ENCODE measurements at regions not wholly inside any gene's neighbourhood (a gene's known extent, or its start where the extent isn't known, plus 50 kb on each side); places are given as distances from the start of the nearest gene placed in this dataset.
"Not testable (repeated sequence)": the region's sequence is repeated elsewhere in the genome, so short reads cannot be mapped to it uniquely, and the experiment has no call there.

GRCh38 chr6:21772884-21773575 lies 179.5 kb downstream of the SOX4 start:
- no peak for DNase-seq (ENCODE audit: low spot score)

GRCh38 chr6:21773576-21773968 lies 180.0 kb downstream of the SOX4 start:
- DNase-seq (ENCODE audit: low spot score), result no peak

GRCh38 chr6:21777846-21778245 lies 184.3 kb downstream of the SOX4 start:
- no peak for DNase-seq (ENCODE audit: low spot score)

DNA sequence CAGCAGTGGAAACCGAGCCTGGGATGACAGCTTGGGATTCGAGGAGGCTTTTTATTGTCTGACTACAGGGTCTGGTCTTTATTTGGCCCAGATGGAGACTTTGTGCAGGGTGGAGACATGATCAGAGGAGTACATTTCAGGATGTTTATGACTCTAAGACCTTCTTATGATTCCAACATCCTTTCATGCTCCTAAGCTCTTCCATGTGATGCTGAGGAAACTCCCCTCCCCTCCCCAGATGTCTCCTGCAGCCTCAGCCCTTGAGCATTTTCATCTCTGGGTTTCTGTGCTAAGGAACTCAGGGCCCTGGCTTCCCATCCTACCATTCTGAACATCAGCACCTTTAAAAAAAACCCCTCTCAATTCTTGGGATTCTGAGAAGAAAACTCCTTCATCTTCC lies 186.6 kb downstream of the SOX4 start:
- no peak for DNase-seq (ENCODE audit: low spot score)

- DNase-seq (ENCODE audit: low spot score), result no peak
Measured at GRCh38 chr6:21780679-21781078, 187.1 kb downstream of the SOX4 start.

DNA sequence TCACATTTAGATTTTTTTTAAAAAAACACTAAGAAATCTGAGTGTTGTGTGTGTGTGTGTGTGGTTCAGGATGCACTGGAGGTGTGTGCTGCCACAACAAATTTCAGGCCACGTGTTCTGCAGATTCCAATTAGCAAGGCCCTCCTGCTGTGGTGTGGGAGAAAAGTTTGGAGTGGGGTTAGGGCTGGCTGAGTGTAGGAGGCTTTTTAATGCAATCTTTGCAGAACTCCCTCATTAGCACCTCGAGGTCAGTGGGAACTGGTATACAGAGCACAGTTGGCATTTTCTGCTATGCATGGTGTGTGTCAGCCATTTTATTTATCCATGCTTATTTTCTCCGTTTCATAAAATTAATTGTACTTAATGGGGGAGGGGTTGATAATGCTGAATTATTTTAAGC lies 187.6 kb downstream of the SOX4 start:
- DNase-seq (ENCODE audit: low spot score), result no peak

- no peak for DNase-seq (ENCODE audit: low spot score)
Measured at GRCh38 chr6:21785164-21785563, 191.6 kb downstream of the SOX4 start.

DNA sequence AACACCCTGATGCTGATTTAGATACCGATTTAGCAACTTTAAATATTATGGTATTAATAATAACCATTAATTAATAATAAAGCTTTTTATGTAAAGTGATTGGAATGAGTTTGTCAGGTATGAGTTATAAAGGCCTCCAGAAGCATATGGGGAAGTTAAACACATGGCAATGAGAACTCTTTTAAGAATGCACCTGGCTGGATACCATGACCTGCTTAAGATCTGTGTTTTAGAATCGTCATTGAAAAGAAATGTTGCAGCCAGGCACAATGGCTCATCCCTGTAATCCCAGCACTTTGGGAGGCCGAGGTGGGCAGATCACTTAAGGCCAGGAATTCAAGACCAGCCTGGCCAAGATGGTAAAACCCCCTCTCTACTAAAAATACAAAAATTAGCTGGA lies 197.5 kb downstream of the SOX4 start:
- DNase-seq (ENCODE audit: low spot score), result no peak

DNA sequence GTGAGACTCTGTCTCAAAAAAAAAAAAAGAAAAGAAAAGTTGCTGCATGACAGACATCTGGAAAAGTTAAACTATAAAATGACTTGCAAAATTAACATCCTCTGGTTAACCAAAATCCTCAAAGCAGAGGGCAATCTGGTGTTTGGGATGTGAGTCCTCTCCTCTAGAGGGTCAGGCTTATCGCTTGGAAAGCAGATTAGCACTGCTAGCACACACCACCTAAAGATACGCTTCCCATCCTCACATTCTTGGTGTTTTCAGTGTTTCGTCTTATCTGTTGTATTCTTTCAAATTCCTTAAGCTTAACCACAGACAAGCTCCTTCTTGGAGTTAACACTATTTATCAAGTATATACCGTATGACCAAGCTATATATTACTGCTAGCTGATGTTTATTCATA lies 198.0 kb downstream of the SOX4 start:
- DNase-seq (ENCODE audit: low spot score), result no peak

GRCh38 chr6:21792177-21792576 lies 198.6 kb downstream of the SOX4 start:
- DNase-seq (ENCODE audit: low spot score), result no peak

DNA sequence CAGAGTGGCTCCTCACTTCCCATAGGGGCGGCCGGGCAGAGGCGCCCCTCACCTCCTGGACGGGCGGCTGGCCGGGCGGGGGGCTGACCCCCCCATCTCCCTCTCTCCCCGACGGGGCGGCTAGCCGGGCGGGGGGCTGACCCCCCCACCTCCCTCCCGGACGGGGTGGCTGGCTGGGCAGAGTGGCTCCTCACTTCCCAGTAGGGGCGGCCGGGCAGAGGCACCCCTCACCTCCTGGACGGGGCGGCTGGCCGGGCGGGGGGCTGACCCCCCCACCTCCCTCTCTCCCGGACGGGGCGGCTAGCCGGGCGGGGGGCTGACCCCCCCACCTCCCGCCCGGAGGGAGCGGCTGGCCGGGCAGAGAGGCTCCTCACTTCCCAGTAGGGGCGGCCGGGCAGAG lies 203.4 kb downstream of the SOX4 start:
- not testable (repeated sequence) for DNase-seq (ENCODE audit: low spot score)

- DNase-seq (ENCODE audit: low spot score), result no peak
Measured at GRCh38 chr6:21798468-21798867, 204.9 kb downstream of the SOX4 start.

DNA sequence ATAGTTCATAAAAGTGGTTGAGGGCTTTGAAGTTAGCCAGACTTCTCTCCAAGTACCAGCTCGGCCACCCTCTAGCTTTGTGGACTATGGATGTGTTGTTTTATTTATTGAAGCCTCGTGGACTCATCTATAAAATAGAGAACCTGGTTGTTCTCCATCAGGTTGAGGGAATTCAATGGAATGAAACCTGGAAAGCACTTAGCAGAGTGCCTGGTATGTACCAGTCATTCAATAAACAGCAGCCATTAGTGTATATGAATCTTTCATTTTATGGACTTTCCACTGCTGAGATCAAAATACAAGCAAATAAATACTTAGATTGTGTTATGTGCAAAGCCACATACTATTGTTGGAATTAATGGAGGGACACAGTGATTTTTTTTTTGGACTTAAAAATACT lies 206.8 kb downstream of the SOX4 start:
- DNase-seq (ENCODE audit: low spot score), result no peak

GRCh38 chr6:21800948-21801438 lies 207.4 kb downstream of the SOX4 start:
- no peak for DNase-seq (ENCODE audit: low spot score)

DNA sequence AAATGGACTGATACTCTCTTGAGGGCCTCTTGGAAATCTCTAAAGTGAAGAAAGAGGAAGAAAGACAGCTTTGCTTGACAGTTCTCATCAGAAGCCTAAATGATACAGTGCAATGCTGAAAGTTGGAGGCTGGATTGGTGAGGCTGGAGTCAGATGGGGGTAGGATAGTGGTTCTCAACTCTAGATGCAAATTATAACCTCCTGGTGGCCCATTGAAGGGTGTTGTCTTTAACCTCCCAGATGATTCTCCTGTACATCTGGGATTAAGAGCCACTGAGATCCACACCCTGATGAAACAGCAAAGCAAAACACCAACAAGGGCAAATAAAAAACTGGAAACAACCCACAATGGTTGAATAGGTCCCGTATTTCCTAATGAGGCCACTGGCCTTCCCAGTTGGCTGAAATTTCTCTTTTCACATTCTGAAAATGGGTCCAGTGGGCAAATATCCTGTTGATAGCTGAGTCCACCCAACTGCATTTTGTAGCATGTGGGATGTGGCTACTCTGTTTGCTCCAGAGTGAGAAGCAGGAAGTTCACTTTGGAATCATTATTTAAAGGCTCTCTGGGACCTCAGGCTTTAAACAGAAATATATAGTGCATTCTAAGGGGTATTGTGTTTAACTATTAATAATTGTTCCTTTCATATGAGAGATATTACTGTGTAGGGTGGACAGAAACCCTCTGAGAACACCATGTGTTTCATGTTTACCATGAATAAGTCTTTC lies 208.1 kb downstream of the SOX4 start:
- DNase-seq (ENCODE audit: low spot score), result no peak

- DNase-seq (ENCODE audit: low spot score), result no peak
Measured at GRCh38 chr6:21802175-21802822, 208.7 kb downstream of the SOX4 start.

DNA sequence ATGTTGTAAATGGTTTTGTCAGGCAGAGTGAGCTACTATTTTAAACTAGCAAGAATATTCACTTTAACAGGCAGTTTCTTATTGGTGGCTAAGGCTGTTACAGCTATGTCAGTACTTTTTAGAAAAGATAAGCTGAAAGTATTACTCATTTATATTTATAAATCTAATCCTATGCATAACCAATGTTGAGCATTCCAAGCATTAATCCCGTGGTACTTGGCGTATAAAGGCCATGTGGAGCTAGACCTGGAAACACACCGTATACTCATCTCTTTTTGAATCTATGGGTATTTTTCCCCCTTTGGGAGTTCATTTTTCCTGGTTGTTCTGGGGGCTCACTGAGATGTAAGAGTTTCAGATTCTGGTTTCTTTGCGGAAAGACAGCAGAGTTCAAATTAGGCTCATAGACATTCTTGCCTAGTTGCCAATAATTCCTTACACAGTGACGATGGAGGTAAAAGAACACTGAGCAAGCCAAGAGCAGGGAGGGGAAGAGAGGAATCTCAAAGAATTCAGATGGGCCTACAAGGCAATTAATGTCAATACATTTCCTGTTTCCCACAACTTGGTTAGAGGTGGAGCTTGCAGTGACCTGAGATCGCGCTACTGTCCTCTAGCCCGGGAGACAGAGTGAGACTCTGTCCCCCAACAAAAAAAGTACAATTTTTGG lies 211.5 kb downstream of the SOX4 start:
- no peak for DNase-seq (ENCODE audit: low spot score)

DNA sequence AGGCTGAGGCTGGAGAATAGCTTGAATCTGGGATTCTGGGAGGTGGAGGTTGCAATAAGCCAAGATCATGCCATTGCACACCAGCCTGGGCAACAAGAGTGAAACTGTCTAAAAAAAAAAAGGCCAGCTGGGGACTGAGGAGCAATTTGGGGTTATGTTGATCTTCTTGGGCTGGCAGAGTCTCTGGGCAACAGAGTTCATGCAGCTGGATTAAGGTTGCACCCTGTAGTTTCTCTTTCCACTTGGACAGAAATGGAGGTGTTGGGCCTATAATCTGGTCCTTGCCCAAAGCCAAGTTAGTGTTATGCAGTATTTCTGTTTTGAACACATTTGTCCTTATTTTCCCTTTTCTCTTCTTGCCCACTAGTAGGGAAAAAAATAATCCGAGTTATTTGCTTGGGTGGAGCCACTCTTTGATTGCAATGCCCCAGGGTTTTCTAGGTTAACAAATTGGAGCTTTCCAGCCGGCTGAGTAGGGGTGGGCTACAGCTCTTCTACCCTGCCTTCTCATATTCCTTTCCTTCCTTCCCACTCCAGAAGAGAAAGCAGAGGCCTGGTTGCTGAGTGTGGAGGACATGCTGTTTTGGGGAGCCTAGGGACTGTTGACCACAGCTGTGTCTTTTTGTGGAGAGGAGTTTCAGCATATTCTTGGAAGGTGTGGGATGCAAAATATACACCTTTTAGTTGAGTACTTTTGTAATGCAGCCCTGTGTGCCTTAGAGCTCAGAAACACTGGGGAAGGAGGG lies 213.9 kb downstream of the SOX4 start:
- DNase-seq (ENCODE audit: low spot score), result no peak

- DNase-seq (ENCODE audit: low spot score), result no peak
Measured at GRCh38 chr6:21808045-21808470, 214.5 kb downstream of the SOX4 start.

- DNase-seq (ENCODE audit: low spot score), result no peak
Measured at GRCh38 chr6:21808551-21809242, 215.1 kb downstream of the SOX4 start.

DNA sequence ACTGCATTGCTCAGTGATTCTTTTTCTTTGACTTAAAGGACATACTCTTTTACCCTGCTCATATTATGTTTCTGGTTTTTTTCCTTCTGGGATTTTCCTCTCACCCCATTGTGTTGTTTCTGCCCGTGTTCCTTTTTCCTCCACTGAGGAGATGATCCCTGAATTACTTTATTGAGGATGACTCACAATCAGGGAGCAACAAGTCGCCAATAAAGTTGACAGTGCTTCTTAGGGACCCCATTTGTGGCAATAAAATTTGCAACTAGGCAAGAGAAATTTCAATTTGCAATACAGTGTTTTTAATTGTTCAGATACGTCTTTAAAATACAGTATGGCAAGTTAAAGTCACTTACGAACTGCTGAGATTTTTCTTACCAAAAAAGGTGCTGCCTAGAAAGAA lies 217.9 kb downstream of the SOX4 start:
- DNase-seq (ENCODE audit: low spot score), result no peak
